Right lobe of liver (tissue), 6 donors: ENCODE measurements at regions not wholly inside any gene's neighbourhood (a gene's known extent, or its start where the extent isn't known, plus 50 kb on each side); places are given as distances from the start of the nearest gene placed in this dataset.

Source experiments
- ATAC-seq, 4 donors: fragments of 200-7000 bp; cut with Tn5 transposase; one replicate each; pipeline ENCODE4 v1.9.1; 2020; ENCODE audit warnings: mild to moderate bottlenecking in 4 of 4, moderate library complexity in 4 of 4
- DNase-seq, 3 donors: peaks; one replicate each; pipeline ENCODE4 v3.0.0-alpha.2; 2020
- H3K27ac ChIP-seq, 3 donors: fragments of 200-600 bp; one replicate each; pipeline ENCODE4 v1.8.0; 2022
- H3K27me3 ChIP-seq, 2 donors: fragments of 200-600 bp; one replicate each; pipeline ENCODE4 v1.8.0; 2022
- H3K36me3 ChIP-seq, 4 donors: fragments of 200-600 bp; sonication (generic) in 1 of 4; one replicate each; pipeline versions ENCODE4 v1.5.1 to v1.8.0; 2017 to 2022; ENCODE audit warnings: control low read depth in 1 of 4
- H3K4me1 ChIP-seq, 4 donors: fragments of 200-600 bp; sonication (generic) in 1 of 4; one replicate each; pipeline versions ENCODE4 v1.5.1 to v1.8.0; 2017 to 2022; ENCODE audit warnings: control low read depth in 1 of 4
- H3K4me3 ChIP-seq, 3 donors: fragments of 200-600 bp; one replicate each; pipeline ENCODE4 v1.8.0; 2022
- H3K9me3 ChIP-seq, 4 donors: fragments of 200-600 bp; sonication (generic) in 1 of 4; one replicate each; pipeline versions ENCODE4 v1.5.1 to v1.8.0; 2017 to 2022; ENCODE audit warnings: control low read depth in 1 of 4
- CTCF ChIP-seq, 4 donors: fragments of 200-600 bp in 3 of 4; fragments of 450-650 bp in 1 of 4; IDR thresholded peaks; one replicate each; pipeline versions ENCODE4 v1.5.1 to v1.8.0; 2016 to 2022; ENCODE audit warnings: antibody characterized with exemption in 4 of 4, mild to moderate bottlenecking in 2 of 4
- POLR2A ChIP-seq: fragments of 450-650 bp; IDR thresholded peaks from one replicate; pipeline ENCODE4 v1.6.1; 2017; ENCODE audit warnings: antibody characterized with exemption, mild to moderate bottlenecking
- WGBS: methylation state at CpG from one replicate; pipeline ENCODE4 v1.1.6; 2018; ENCODE audit warnings: low coverage, low lambda C conversion rate; ENCODE audit not compliant: insufficient coverage; ENCODE audit errors: missing lambda C conversion rate; 5-methylcytosine and 5-hydroxymethylcytosine counted together
- intact Hi-C, 2 donors: fragments of 100-400 bp; cut with DNase I; formaldehyde crosslinking; loops; one replicate each; pipeline versions ENCODE4 v1.11.2 to v1.14.1; 2022
- donor health status: DM: no; HTN: yes; CAD: no.
- donor health status: DM: no; HTN: no; CAD: no.
- donor health status: DM: no; HTN: no; CAD: no.
- donor health status: DM: no; HTN: yes; CAD: no.
- donor health status: DM: no; HTN: yes; CAD: no.

GRCh38 chr2:62404913-62405312 lies 101.1 kb downstream of the TMEM17 start:
- H3K9me3 ChIP-seq = no peaks in the 10 kb centered on the region
- DNase-seq (no peak), ATAC-seq (no peak)
- intact Hi-C loops = loop anchor here in 1 of 2 donors (10.0 kb wide), 1 partner anchor 480 kb away; no protein-coding TSS in a partner anchor
- no peak overlapping the region for H3K27ac ChIP-seq
- 77% methylated on average over 5 of the region's 5 CpGs for WGBS
- peaks cover 0 to 5% (median 0%) of the 10 kb centered on the region in 4 donors for H3K4me1 ChIP-seq
- no peaks in the 10 kb centered on the region for H3K36me3 ChIP-seq
- H3K4me3 ChIP-seq = no peak overlapping the region
- TF ChIP-seq CTCF (IDR thresholded peaks at IDR 0.05) = no peak
- no peak for TF ChIP-seq POLR2A
- H3K27me3 ChIP-seq = no peaks in the 10 kb centered on the region

GRCh38 chr2:62402156-62402555 lies 103.8 kb downstream of the TMEM17 start:
- Histone ChIP-seq H3K36me3 (no peaks in the 10 kb centered on the region), H3K27ac (no peak overlapping the region), H3K27me3 (no peaks in the 10 kb centered on the region), H3K4me1 (peaks cover 0 to 5% (median 0%) of the 10 kb centered on the region in 4 donors), H3K9me3 (no peaks in the 10 kb centered on the region), H3K4me3 (no peak overlapping the region)
- DNase-seq = no peak
- no peak for ATAC-seq
- intact Hi-C loops = loop anchor here in 1 of 2 donors (10.0 kb wide), 1 partner anchor 477 kb away; no protein-coding TSS in a partner anchor
- 82% methylated on average over 3 of the region's 3 CpGs for WGBS
- no peak for TF ChIP-seq POLR2A
- no peak for TF ChIP-seq CTCF (IDR thresholded peaks at IDR 0.05)

- Histone ChIP-seq H3K4me1 (no peaks in the 10 kb centered on the region), H3K27ac (no peak overlapping the region), H3K9me3 (no peaks in the 10 kb centered on the region), H3K4me3 (no peak overlapping the region), H3K36me3 (no peaks in the 10 kb centered on the region), H3K27me3 (no peaks in the 10 kb centered on the region)
- no peak for DNase-seq
- TF ChIP-seq POLR2A = no peak
- no peak for TF ChIP-seq CTCF (IDR thresholded peaks at IDR 0.05)
- ATAC-seq = no peak
- 56% methylated on average over 3 of the region's 3 CpGs for WGBS
- intact Hi-C loops = no loop called here
Measured at GRCh38 chr2:62398356-62398755, 107.6 kb downstream of the TMEM17 start.

- no peak for ATAC-seq
- Histone ChIP-seq H3K36me3 (no peaks in the 10 kb centered on the region), H3K27me3 (no peaks in the 10 kb centered on the region), H3K27ac (no peak overlapping the region), H3K9me3 (no peaks in the 10 kb centered on the region), H3K4me3 (no peak overlapping the region), H3K4me1 (no peaks in the 10 kb centered on the region)
- TF ChIP-seq CTCF (IDR thresholded peaks at IDR 0.05) = no peak
- no peak for TF ChIP-seq POLR2A
- DNase-seq = no peak
- intact Hi-C loops = no loop called here
- 59% methylated on average over 2 of the region's 2 CpGs for WGBS
Measured at GRCh38 chr2:62396880-62397279, 109.1 kb downstream of the TMEM17 start.

GRCh38 chr2:62393293-62393692 lies 112.7 kb downstream of the TMEM17 start:
- H3K36me3 ChIP-seq = no peaks in the 10 kb centered on the region
- intact Hi-C loops = no loop called here
- H3K4me1 ChIP-seq = no peaks in the 10 kb centered on the region
- TF ChIP-seq CTCF (IDR thresholded peaks at IDR 0.05) (no peak), POLR2A (no peak)
- 67% methylated on average over 3 of the region's 3 CpGs for WGBS
- DNase-seq = no peak
- H3K9me3 ChIP-seq = no peaks in the 10 kb centered on the region
- H3K27ac ChIP-seq = no peak overlapping the region
- H3K4me3 ChIP-seq = no peak overlapping the region
- no peak for ATAC-seq
- no peaks in the 10 kb centered on the region for H3K27me3 ChIP-seq
